ENCODE measurements at regions not wholly inside any gene's neighbourhood (a gene's known extent, or its start where the extent isn't known, plus 50 kb on each side); places are given as distances from the start of the nearest gene placed in this dataset.

DNA sequence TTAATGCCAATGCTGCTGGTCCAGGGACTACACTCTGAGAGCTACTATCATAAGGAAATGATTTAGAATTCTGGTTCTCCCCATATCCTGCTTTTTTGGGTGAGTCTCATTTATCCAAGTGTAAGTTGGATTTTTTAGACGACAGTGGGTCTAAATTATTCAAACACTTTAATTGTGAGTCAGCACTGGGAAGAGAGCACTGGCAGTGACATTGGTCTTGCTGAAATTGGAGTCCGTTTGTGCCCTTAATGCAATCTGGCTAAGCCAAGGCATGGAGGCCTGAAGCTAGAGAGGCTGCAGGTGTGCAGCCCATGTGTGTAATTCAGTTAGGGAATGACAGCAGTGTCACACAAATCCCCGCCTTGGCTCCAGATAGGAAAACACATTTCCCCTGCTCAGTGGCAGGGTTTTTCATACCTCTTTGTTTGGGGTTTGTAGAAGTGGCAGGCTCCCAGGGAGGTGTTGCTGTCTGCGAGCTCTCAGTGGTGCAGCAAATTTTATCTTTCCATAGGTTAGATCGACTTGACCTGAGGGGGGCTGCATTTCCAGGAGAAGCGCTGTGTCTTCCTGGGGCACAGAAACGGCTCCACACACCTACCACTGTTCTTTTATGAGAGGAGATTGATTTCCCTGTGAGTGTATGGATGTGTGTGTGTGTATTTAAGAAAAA is 197.7 kb downstream of the CD47 start:
- H3K27ac ChIP-seq (ENCODE audit: low read depth, low read length) = no peak overlapping the region
- no peaks in the 10 kb centered on the region for H3K4me1 ChIP-seq (ENCODE audit: control insufficient read depth, insufficient read depth, low read length)
- H3K36me3 ChIP-seq (ENCODE audit: control insufficient read depth, insufficient read depth, low read length) = no peaks in the 10 kb centered on the region
- whole genome bisulfite sequencing (ENCODE audit: insufficient coverage) = 55% methylated on average over 2 of the region's 7 CpGs
- no peaks in the 10 kb centered on the region for H3K27me3 ChIP-seq (ENCODE audit: control insufficient read depth, insufficient read depth, low read length)
- H3K9me3 ChIP-seq (ENCODE audit: control insufficient read depth, insufficient read depth, low read length) = no peaks in the 10 kb centered on the region
- peak in 1 of 6 donors; percentile 36 for DNase-seq (ENCODE audit: low read depth in 4 of 6, low spot score in 6 of 6)
- no peak overlapping the region for H3K4me3 ChIP-seq (ENCODE audit: low read depth, low read length)

DNA sequence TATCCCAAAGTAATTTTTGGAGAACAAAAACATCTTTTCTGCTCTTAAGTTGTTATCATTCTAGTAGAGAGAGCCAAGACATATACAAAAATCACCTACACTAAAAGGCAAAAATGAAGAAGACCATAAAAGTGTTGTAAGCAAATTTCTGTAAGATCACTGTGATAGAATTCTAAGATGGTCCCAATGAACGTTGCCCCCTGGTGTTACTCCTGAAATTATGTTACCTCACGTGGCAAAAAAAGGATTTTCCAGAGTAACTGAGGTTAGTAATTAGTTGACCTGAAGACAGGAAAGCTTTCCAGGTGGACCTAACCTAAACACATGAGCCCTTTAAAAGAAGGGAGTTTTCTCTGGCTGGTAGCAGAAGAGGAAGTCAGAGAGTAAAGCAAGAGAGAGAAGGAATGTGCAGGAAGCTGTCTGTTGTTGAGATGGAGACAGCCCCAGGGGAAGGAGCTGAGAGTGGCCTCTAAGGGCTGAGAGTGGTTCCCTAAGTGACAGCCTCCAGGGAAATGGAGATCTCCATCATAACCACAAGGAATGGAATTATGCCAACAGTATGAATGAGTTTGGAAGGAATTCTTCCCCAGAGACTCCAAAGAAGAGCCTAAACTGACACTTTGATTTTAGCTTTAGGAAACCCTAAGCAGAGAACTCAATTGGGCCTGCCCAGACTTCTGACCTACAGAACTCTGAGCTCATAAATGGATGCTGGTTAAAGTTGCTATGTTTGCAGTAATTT is 205.9 kb downstream of the CD47 start:
- Histone ChIP-seq H3K27ac (ENCODE audit: low read depth, low read length) (no peak overlapping the region), H3K36me3 (ENCODE audit: control insufficient read depth, insufficient read depth, low read length) (no peaks in the 10 kb centered on the region), H3K4me3 (ENCODE audit: low read depth, low read length) (no peak overlapping the region), H3K4me1 (ENCODE audit: control insufficient read depth, insufficient read depth, low read length) (no peaks in the 10 kb centered on the region), H3K9me3 (ENCODE audit: control insufficient read depth, insufficient read depth, low read length) (no peaks in the 10 kb centered on the region), H3K27me3 (ENCODE audit: control insufficient read depth, insufficient read depth, low read length) (no peaks in the 10 kb centered on the region)
- 62% methylated on average over 2 of the region's 2 CpGs for WGBS (ENCODE audit: insufficient coverage)
- DNase-seq (ENCODE audit: low read depth in 4 of 6, low spot score in 6 of 6) = no peak

DNA sequence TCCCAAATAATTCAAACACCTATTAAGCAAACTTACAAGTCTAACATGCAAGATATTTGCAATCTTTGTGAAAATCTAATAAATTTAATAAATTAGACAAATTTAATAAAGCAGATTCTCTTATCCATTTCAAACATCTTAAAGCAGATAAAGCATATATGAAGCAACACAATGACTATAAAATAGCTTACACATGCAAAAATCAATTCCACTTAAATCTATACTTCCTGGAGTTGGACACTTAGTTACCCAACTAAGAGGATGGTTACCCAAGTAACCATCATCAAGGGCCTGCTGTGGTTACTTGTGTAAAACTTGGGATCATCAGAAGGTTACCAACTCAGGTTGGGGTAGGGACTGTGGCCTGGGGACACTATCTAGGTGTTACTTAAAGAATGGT is 206.8 kb downstream of the CD47 start:
- Histone ChIP-seq H3K4me3 (ENCODE audit: low read depth, low read length) (no peak overlapping the region), H3K36me3 (ENCODE audit: control insufficient read depth, insufficient read depth, low read length) (no peaks in the 10 kb centered on the region), H3K9me3 (ENCODE audit: control insufficient read depth, insufficient read depth, low read length) (no peaks in the 10 kb centered on the region), H3K27me3 (ENCODE audit: control insufficient read depth, insufficient read depth, low read length) (no peaks in the 10 kb centered on the region), H3K27ac (ENCODE audit: low read depth, low read length) (no peak overlapping the region), H3K4me1 (ENCODE audit: control insufficient read depth, insufficient read depth, low read length) (no peaks in the 10 kb centered on the region)
- DNase-seq (ENCODE audit: low read depth in 4 of 6, low spot score in 6 of 6) = no peak

DNA sequence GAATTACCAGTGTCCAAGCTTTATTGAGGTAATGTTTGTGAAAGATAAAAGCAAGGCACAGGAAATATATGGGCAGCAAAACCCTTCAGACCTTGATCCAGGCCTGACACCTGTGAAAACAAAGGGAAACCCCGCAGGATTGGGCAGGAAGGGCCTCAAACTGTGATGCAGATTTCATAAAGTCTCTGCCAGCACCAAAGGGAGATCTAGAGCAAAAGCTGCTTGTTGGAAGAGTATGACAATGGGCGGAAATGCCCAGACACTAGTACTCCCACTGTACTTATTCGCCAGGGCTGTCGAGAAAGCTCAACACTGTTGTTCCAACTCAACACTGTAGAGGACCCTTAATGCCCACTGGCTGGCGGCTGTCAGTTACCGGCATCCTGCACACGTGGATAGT is 207.9 kb downstream of the CD47 start:
- 100% methylated on average over 2 of the region's 7 CpGs for WGBS (ENCODE audit: insufficient coverage)
- H3K9me3 ChIP-seq (ENCODE audit: control insufficient read depth, insufficient read depth, low read length) = no peaks in the 10 kb centered on the region
- no peaks in the 10 kb centered on the region for H3K4me1 ChIP-seq (ENCODE audit: control insufficient read depth, insufficient read depth, low read length)
- H3K36me3 ChIP-seq (ENCODE audit: control insufficient read depth, insufficient read depth, low read length) = no peaks in the 10 kb centered on the region
- no peak overlapping the region for H3K4me3 ChIP-seq (ENCODE audit: low read depth, low read length)
- no peak overlapping the region for H3K27ac ChIP-seq (ENCODE audit: low read depth, low read length)
- H3K27me3 ChIP-seq (ENCODE audit: control insufficient read depth, insufficient read depth, low read length) = no peaks in the 10 kb centered on the region
- DNase-seq (ENCODE audit: low read depth in 4 of 6, low spot score in 6 of 6) = no peak

DNA sequence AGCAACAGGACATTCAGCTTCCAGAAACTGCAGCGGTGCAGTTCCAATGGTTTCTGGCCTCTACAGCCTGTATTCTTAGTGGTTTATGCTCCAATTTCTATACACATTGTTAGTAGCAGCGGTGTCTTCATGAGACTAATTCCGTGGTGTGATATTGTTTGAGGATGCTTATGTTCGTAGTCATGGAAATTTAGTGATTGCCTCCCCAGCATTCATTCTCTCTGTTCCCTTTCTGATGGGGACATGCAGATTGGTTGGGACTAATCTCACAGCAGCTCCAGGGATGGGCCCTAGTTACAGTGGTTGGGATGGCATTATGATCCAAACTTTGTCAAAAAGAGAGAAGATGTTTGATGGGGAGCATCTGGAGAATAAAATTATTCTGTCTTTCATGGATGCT is 208.6 kb downstream of the CD47 start:
- Histone ChIP-seq H3K36me3 (ENCODE audit: control insufficient read depth, insufficient read depth, low read length) (no peaks in the 10 kb centered on the region), H3K9me3 (ENCODE audit: control insufficient read depth, insufficient read depth, low read length) (no peaks in the 10 kb centered on the region), H3K4me1 (ENCODE audit: control insufficient read depth, insufficient read depth, low read length) (no peaks in the 10 kb centered on the region), H3K27me3 (ENCODE audit: control insufficient read depth, insufficient read depth, low read length) (no peaks in the 10 kb centered on the region), H3K4me3 (ENCODE audit: low read depth, low read length) (no peak overlapping the region), H3K27ac (ENCODE audit: low read depth, low read length) (no peak overlapping the region)
- no peak for DNase-seq (ENCODE audit: low read depth in 4 of 6, low spot score in 6 of 6)
- WGBS (ENCODE audit: insufficient coverage) = 100% methylated on average over 1 of the region's 4 CpGs

DNA sequence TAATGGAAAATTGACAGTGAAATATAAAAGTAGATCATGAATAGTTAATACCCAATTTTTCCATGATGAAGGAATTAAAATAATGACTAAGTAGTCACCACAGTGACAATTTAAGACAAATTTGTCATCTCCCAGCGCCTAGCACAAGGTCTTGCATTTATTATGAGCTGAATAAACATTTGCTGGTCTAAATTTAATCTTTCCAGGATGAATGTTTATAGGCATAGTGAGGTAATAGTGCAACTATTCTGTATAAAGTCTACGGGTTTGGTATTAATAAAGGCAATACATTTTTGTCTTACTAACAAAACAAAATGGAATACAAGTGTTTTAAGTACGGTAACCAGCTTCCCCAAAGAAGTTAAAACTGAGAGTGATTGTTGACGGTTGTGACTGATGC is 209.3 kb downstream of the CD47 start:
- Histone ChIP-seq H3K4me3 (ENCODE audit: low read depth, low read length) (no peak overlapping the region), H3K27me3 (ENCODE audit: control insufficient read depth, insufficient read depth, low read length) (no peaks in the 10 kb centered on the region), H3K27ac (ENCODE audit: low read depth, low read length) (no peak overlapping the region), H3K4me1 (ENCODE audit: control insufficient read depth, insufficient read depth, low read length) (no peaks in the 10 kb centered on the region), H3K36me3 (ENCODE audit: control insufficient read depth, insufficient read depth, low read length) (no peaks in the 10 kb centered on the region), H3K9me3 (ENCODE audit: control insufficient read depth, insufficient read depth, low read length) (no peaks in the 10 kb centered on the region)
- WGBS (ENCODE audit: insufficient coverage) = no CpG with 5 or more reads among the region's 4 CpGs
- DNase-seq (ENCODE audit: low read depth in 4 of 6, low spot score in 6 of 6) = no peak

DNA sequence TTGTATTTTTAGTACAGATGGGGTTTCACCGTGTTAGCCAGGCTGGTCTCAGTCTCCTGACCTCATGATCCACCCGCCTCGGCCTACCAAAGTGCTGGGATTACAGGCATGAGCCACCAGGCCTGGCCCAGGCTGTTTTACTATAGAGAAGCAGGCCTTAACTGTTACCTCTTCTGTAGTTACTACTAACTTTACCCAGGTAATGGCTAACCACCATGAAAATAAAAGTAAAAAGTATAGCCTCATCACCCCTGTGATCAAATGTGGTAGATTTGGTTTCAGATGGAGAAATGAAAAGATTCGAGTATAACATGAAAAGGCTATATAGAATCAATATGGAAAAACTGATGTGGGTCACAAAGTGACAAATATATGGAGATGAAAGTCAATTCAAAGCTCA is 210.1 kb downstream of the CD47 start:
- no peak overlapping the region for H3K27ac ChIP-seq (ENCODE audit: low read depth, low read length)
- no peaks in the 10 kb centered on the region for H3K4me1 ChIP-seq (ENCODE audit: control insufficient read depth, insufficient read depth, low read length)
- no peaks in the 10 kb centered on the region for H3K9me3 ChIP-seq (ENCODE audit: control insufficient read depth, insufficient read depth, low read length)
- no peak overlapping the region for H3K4me3 ChIP-seq (ENCODE audit: low read depth, low read length)
- DNase-seq (ENCODE audit: low read depth in 4 of 6, low spot score in 6 of 6) = no peak
- no peaks in the 10 kb centered on the region for H3K27me3 ChIP-seq (ENCODE audit: control insufficient read depth, insufficient read depth, low read length)
- no peaks in the 10 kb centered on the region for H3K36me3 ChIP-seq (ENCODE audit: control insufficient read depth, insufficient read depth, low read length)
- WGBS (ENCODE audit: insufficient coverage) = 93% methylated on average over 3 of the region's 4 CpGs

DNA sequence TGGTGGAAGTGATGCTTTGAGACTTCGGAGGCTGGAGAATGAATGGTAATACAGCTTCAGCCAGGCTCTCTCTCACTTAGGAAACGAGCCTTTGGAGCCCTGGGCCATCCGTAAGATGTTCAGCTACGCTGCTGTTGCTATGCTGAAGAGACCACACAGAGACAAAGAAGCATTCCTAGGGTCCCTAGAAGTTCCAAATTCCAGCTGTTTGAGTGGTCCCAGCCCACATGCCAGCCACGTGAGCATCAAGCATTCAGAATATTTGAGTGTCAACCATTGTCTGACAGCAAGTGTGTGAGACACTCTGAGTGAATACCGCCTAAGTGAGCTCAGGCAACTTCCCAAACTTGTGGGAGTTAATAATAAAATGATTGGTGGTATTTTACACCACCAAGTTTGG is 212.9 kb downstream of the CD47 start:
- no peaks in the 10 kb centered on the region for H3K36me3 ChIP-seq (ENCODE audit: control insufficient read depth, insufficient read depth, low read length)
- no peaks in the 10 kb centered on the region for H3K4me1 ChIP-seq (ENCODE audit: control insufficient read depth, insufficient read depth, low read length)
- H3K27ac ChIP-seq (ENCODE audit: low read depth, low read length) = no peak overlapping the region
- no peaks in the 10 kb centered on the region for H3K9me3 ChIP-seq (ENCODE audit: control insufficient read depth, insufficient read depth, low read length)
- H3K27me3 ChIP-seq (ENCODE audit: control insufficient read depth, insufficient read depth, low read length) = no peaks in the 10 kb centered on the region
- no peak for DNase-seq (ENCODE audit: low read depth in 4 of 6, low spot score in 6 of 6)
- H3K4me3 ChIP-seq (ENCODE audit: low read depth, low read length) = no peak overlapping the region
- WGBS (ENCODE audit: insufficient coverage) = 78% methylated on average over 6 of the region's 6 CpGs

DNA sequence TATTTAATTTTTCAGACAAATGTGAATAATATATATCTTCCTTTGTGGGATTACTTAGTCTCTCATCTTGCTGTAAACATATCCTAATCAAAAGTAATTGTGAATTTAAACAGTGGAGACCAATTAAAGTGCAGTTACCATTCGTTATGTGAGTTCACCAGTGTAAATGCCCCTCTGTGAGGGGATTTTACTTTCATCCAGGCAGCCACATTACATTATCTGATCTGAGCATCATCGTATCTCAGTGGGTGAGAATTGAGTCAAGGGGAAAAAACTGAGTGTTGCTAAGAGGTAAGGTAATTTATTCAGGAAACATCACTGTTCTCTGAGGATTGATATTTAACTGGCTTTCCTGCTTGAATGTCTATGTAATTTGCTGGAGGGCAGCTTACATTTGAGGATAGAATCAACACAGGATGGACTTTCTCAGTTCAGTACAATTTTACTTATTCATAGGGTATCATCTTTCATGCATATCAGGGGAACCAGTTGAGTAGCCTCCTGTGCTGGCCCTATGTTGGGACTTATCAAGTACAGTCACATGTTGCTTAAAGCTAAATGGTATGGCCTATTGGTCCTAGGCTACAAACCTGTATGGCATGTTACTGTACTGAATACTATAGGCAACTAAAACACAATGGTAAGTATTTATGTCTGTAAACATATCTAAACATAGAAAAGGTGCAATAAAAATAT is 219.7 kb downstream of the CD47 start:
- peak in 2 of 6 donors; percentile 19 to 92 for DNase-seq (ENCODE audit: low read depth in 4 of 6, low spot score in 6 of 6)
- Histone ChIP-seq H3K27ac (ENCODE audit: low read depth, low read length) (no peak overlapping the region), H3K36me3 (ENCODE audit: control insufficient read depth, insufficient read depth, low read length) (no peaks in the 10 kb centered on the region), H3K4me3 (ENCODE audit: low read depth, low read length) (no peak overlapping the region), H3K4me1 (ENCODE audit: control insufficient read depth, insufficient read depth, low read length) (no peaks in the 10 kb centered on the region), H3K9me3 (ENCODE audit: control insufficient read depth, insufficient read depth, low read length) (no peaks in the 10 kb centered on the region), H3K27me3 (ENCODE audit: control insufficient read depth, insufficient read depth, low read length) (no peaks in the 10 kb centered on the region)
- WGBS (ENCODE audit: insufficient coverage) = no CpG with 5 or more reads among the region's 2 CpGs

DNA sequence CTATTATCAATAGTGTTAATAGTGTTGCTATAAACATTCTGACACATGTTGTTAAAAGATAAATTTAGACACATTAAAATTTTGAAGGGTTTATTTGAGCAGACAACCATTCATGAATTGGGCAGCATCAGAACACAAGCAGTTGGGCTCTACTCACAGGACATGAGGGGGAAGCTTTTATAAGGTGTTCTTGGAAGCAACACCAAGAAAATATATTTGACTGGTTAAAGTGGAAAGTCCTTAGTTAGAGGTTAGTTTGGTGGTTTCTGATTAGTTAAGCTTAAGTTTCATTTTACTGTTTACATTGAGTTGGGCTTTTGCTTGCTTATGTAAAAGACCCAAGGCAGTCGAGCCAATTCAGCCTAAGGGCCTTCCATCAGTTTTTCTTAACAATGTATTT is 220.7 kb downstream of the CD47 start:
- Histone ChIP-seq H3K36me3 (ENCODE audit: control insufficient read depth, insufficient read depth, low read length) (no peaks in the 10 kb centered on the region), H3K27me3 (ENCODE audit: control insufficient read depth, insufficient read depth, low read length) (no peaks in the 10 kb centered on the region), H3K27ac (ENCODE audit: low read depth, low read length) (no peak overlapping the region), H3K4me3 (ENCODE audit: low read depth, low read length) (no peak overlapping the region), H3K4me1 (ENCODE audit: control insufficient read depth, insufficient read depth, low read length) (no peaks in the 10 kb centered on the region), H3K9me3 (ENCODE audit: control insufficient read depth, insufficient read depth, low read length) (no peaks in the 10 kb centered on the region)
- WGBS (ENCODE audit: insufficient coverage) = no CpG with 5 or more reads among the region's 1 CpG
- DNase-seq (ENCODE audit: low read depth in 4 of 6, low spot score in 6 of 6) = no peak

Measured in spinal cord (tissue), 9 donors.